Aorta (tissue), 5 donors: ENCODE measurements at regions not wholly inside any gene's neighbourhood (a gene's known extent, or its start where the extent isn't known, plus 50 kb on each side); places are given as distances from the start of the nearest gene placed in this dataset.

Experiments used
- ATAC-seq: fragments of 200-7000 bp; cut with Tn5 transposase; one replicate; pipeline ENCODE4 v1.9.1; 2022; ENCODE audit warnings: moderate library complexity; ENCODE audit not compliant: low FRiP score
- DNase-seq, 2 donors: peaks; one replicate each; pipeline ENCODE4 v3.0.0-alpha.2; 2020
- H3K27ac ChIP-seq, 2 donors: one replicate each; pipeline ENCODE4 v1.5.1; 2013; ENCODE audit warnings: low read length in 2 of 2, mild to moderate bottlenecking in 2 of 2, moderate library complexity in 2 of 2, control low read depth in 1 of 2, inconsistent platforms in 1 of 2, low read depth in 1 of 2
- H3K27me3 ChIP-seq, 2 donors: one replicate each; pipeline ENCODE4 v1.6.1; 2013; ENCODE audit warnings: control low read depth in 1 of 2, low read length in 1 of 2, mild to moderate bottlenecking in 1 of 2, moderate library complexity in 1 of 2; ENCODE audit not compliant: insufficient read depth in 2 of 2, control insufficient read depth in 1 of 2
- H3K36me3 ChIP-seq, 2 donors: one replicate each; pipeline ENCODE4 v1.6.1; 2013; ENCODE audit warnings: control low read depth in 1 of 2, low read length in 1 of 2, mild to moderate bottlenecking in 1 of 2; ENCODE audit not compliant: insufficient read depth in 2 of 2, control insufficient read depth in 1 of 2
- H3K4me1 ChIP-seq, 2 donors: one replicate each; pipeline ENCODE4 v1.6.1; 2013; ENCODE audit warnings: low read length in 2 of 2, control low read depth in 1 of 2, mild to moderate bottlenecking in 1 of 2, moderate library complexity in 1 of 2; ENCODE audit not compliant: insufficient read depth in 2 of 2, control insufficient read depth in 1 of 2
- H3K4me3 ChIP-seq, 2 donors: one replicate each; pipeline ENCODE4 v1.5.1; 2013; ENCODE audit warnings: low read length in 2 of 2, control low read depth in 1 of 2, mild to moderate bottlenecking in 1 of 2
- H3K9me3 ChIP-seq: one replicate; pipeline ENCODE4 v1.6.1; 2013; ENCODE audit warnings: mild to moderate bottlenecking, low read length; ENCODE audit not compliant: control insufficient read depth
- WGBS, 2 donors: extraction: QIAGEN DNeasy Blood & Tissue Kit; methylation state at CpG; one replicate each; pipeline ENCODE4 v1.1.7; 2013; 5-methylcytosine and 5-hydroxymethylcytosine counted together
- intact Hi-C, 2 donors: fragments of 100-400 bp; cut with DNase I; formaldehyde crosslinking; loops; one replicate each; pipeline versions ENCODE4 v1.14.2 to v1.15.0; 2022
- donor health status: healthy with polysubstance abuse.
- donor health status: Bipolar disorder and iron deficiency.
- donor health status: DM: no; HTN: no; CAD: no.
- donor health status: DM: no; HTN: no; CAD: no.
- donor health status: DM: yes; HTN: yes; CAD: no.

DNA sequence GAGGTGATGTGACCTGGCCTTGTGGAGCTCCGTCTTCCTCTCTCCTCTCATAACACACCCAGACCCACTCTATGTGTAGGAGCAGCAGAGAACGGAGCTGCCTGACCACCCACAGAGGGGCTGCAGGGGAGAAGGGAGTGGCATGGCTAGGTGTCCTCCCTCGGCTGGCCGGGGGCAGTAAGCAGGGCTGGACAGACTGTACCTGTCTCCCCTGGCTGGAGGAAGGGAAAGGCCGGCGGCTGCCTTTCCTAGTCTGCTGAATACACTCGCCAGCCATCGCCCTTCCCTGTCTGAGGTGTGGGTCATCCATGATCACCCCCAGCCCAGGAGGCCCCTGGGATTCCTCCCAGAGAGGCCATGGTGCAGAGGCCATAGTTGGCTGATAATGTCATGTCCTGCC, 187.2 kb upstream of the AJAP1 start:
- no peaks in the 10 kb centered on the region for H3K36me3 ChIP-seq
- H3K9me3 ChIP-seq = no peaks in the 10 kb centered on the region
- no peak overlapping the region for H3K4me3 ChIP-seq
- no peaks in the 10 kb centered on the region for H3K4me1 ChIP-seq
- no peak for ATAC-seq
- no peaks in the 10 kb centered on the region for H3K27me3 ChIP-seq
- no peak overlapping the region for H3K27ac ChIP-seq
- 89 to 90% methylated on average over 8 of the region's 8 CpGs for WGBS, 2 donors
- no peak for DNase-seq
- intact Hi-C loops = no loop called here

DNA sequence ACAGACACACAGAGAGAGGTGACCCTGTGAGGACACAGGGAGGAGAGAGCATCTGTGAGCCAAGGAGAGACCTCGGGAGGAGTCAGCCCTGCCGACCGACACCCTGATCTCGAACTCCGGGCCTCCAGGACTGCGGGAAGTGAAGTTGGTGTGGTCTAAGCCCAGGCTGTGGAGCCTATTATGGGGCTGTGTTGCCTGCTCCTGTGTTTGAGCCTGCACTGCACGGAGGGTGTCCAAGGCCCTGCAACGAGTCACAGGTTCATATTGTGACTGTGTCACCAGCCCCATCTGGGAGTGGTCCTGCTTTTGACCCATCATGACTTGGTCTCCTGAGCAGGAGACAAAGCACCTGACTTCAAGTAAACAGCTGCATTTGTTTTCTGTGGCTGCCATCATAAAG, 186.0 kb upstream of the AJAP1 start:
- Histone ChIP-seq H3K4me1 (no peaks in the 10 kb centered on the region), H3K27ac (no peak overlapping the region), H3K9me3 (no peaks in the 10 kb centered on the region), H3K4me3 (no peak overlapping the region), H3K27me3 (no peaks in the 10 kb centered on the region), H3K36me3 (no peaks in the 10 kb centered on the region)
- ATAC-seq (no peak), DNase-seq (no peak)
- intact Hi-C loops = no loop called here
- 92% methylated on average over 8 of the region's 8 CpGs for WGBS, 2 donors

DNA sequence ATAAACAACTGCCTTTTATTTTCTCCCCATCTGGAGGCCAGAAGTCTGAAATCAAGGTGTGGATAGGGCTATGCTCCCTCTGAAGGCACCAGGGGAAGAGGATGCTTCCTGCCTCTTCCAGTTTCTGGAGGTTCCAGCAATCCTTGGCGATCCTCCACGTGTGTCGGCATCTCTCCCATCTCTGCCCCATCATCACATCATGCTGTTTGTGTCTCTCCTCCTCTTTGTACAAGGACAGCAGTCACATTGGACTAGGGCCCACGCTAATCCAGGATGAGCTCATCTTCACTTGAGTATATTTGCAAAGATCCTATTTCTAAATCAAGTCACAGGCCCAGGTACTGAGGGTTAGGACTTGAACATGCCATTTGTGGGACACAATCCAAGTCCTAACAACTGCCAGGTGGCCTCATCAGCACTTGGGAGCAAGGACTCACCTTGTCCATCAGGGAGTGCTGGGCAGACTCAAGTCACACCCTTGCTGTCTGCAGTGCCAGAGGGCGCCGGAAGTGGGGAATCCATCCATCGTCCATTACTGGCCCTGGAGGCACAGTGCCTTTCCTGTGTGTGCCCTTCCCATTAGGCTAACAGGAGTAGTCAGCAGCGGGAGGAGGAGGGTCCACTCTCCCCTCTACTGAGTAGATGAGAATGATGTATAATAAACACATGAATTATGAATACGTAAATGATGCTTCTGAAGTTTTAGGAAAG, 185.4 kb upstream of the AJAP1 start:
- no peaks in the 10 kb centered on the region for H3K36me3 ChIP-seq
- DNase-seq (no peak), ATAC-seq (no peak)
- intact Hi-C loops = no loop called here
- WGBS, 2 donors = 77 to 87% methylated on average over 9 of the region's 9 CpGs
- no peaks in the 10 kb centered on the region for H3K4me1 ChIP-seq
- H3K4me3 ChIP-seq = no peak overlapping the region
- no peak overlapping the region for H3K27ac ChIP-seq
- H3K9me3 ChIP-seq = no peaks in the 10 kb centered on the region
- H3K27me3 ChIP-seq = no peaks in the 10 kb centered on the region

DNA sequence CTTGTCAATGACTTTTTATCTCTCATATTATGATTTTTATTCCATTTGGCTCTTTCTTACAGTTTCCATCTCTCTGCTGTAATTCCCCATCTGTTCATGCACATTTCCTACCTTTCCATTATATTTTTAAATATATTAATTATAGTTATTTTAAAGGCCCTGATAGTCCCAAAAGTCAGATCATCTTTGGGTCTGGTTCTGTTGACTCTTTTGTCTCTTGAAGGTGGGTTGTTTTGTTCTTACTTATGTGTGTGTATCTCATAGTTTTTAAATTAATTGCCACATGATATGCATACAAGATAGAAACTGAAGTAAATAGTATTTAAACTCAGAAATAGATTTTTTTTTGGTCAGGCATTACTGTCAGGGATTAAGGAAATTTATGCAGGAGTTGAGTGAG, 178.0 kb upstream of the AJAP1 start:
- ATAC-seq = no peak
- H3K4me3 ChIP-seq = no peak overlapping the region
- no peak for DNase-seq
- H3K27ac ChIP-seq = no peak overlapping the region
- H3K9me3 ChIP-seq = peaks cover 14% of the 10 kb centered on the region
- no peaks in the 10 kb centered on the region for H3K27me3 ChIP-seq
- no peaks in the 10 kb centered on the region for H3K4me1 ChIP-seq
- intact Hi-C loops = no loop called here
- H3K36me3 ChIP-seq = no peaks in the 10 kb centered on the region

DNA sequence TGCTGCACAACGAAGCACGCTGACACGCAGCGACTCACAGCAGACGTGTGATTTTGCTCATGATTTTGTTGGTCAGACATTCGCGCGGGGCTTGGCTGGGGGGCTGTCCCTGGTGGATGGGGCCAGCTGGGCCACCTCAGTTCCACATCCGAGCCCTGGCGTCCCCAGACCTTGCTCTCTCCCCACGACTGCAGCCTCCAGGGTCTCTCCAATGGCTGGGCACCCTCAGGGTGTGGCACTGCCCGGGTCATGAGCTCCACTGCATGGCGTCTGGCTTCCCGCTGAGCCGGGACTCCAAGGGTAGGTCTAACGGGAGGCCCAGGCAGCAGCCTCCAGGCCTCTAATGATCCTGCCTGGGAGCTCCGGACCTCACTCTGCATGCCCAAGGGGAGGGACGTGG, 173.0 kb upstream of the AJAP1 start:
- WGBS, 2 donors = 89% methylated on average over 17 to 18 of the region's 18 CpGs
- Histone ChIP-seq H3K9me3 (peaks cover 5% of the 10 kb centered on the region), H3K27me3 (no peaks in the 10 kb centered on the region), H3K36me3 (no peaks in the 10 kb centered on the region), H3K4me3 (no peak overlapping the region), H3K4me1 (no peaks in the 10 kb centered on the region), H3K27ac (no peak overlapping the region)
- ATAC-seq = no peak
- intact Hi-C loops = no loop called here
- DNase-seq = no peak

DNA sequence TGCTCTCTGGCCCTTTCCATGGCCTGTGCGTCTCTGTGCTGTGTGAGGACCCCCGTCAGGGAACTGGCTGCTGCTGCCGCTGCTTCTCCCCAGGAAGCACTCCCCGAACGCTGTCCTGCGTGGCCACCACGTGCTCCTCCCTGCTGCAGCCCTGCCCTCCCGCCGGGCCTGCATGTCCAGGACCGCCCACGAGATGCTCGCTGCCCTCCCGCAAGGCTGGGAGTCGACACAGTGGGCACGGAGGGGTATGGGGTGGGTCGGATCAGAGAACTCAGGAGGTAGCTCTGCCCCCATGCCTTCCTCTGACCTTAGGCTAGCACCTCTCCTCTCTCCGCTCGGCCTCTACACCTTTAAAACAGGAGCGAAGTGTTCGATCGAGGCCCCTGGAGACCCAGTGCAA, 171.9 kb upstream of the AJAP1 start:
- intact Hi-C loops = no loop called here
- Histone ChIP-seq H3K27me3 (no peaks in the 10 kb centered on the region), H3K4me3 (no peak overlapping the region), H3K9me3 (peaks cover 3% of the 10 kb centered on the region), H3K27ac (no peak overlapping the region), H3K36me3 (no peaks in the 10 kb centered on the region), H3K4me1 (no peaks in the 10 kb centered on the region)
- no peak for ATAC-seq
- DNase-seq = no peak
- 86 to 89% methylated on average over 21 of the region's 21 CpGs for WGBS, 2 donors

DNA sequence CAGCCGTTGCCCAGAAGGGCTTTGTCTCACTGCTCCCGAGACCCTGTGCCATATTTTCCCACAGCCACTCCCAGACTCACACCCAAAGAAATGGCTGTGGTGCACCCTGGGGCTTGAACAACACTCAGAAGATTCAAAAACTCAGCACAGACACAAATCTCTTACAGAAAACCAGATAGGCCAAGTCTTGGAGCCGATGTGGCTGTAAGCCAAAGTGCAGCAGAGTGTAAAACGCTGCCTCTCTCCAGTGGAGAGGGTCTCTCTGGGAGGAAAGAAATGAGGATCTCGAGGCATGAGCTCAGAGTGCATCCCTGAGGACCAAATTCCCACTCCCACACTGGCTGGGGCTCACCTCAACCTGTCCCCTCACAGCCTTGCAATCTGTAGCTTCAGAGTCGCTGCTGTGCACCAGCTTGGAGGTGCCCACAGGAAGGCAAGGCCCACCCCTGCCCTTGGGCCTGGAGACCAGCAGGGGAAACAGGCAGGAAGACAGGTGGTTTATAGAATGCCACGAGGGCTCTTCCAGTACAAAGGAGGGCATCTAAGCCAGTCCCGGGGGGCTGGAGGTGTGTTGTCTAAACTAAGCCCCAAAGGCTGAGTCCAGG, 171.3 kb upstream of the AJAP1 start:
- peaks cover 3% of the 10 kb centered on the region for H3K9me3 ChIP-seq
- ATAC-seq (no peak), DNase-seq (no peak)
- no peak overlapping the region for H3K27ac ChIP-seq
- intact Hi-C loops = no loop called here
- no peaks in the 10 kb centered on the region for H3K4me1 ChIP-seq
- no peaks in the 10 kb centered on the region for H3K27me3 ChIP-seq
- 62 to 74% methylated on average over 8 of the region's 8 CpGs for WGBS, 2 donors
- no peak overlapping the region for H3K4me3 ChIP-seq
- no peaks in the 10 kb centered on the region for H3K36me3 ChIP-seq

DNA sequence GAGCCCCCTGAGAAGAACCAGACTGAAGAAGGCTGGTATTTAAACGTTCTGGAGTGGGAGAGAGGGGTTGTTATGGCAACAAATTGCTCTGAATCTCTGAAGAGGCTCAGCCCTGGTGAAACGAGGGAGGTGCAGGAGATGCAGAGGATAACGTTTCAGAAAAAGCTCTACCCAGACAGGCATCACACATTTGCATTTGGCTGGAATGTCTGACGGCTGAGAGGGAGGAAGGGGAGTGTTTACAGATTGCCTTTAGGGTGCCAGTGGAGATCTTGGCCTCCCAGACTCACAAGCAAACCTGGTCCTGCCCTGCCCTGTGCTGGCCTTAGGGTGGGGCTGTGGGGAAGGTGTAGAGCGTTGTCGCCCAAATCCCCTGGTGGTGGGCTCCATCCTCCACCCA, 169.0 kb upstream of the AJAP1 start:
- no peaks in the 10 kb centered on the region for H3K27me3 ChIP-seq
- ATAC-seq (no peak), DNase-seq (no peak)
- H3K36me3 ChIP-seq = no peaks in the 10 kb centered on the region
- intact Hi-C loops = no loop called here
- H3K4me3 ChIP-seq = no peak overlapping the region
- 18 to 22% methylated on average over 6 of the region's 6 CpGs for WGBS, 2 donors
- H3K4me1 ChIP-seq = no peaks in the 10 kb centered on the region
- no peak overlapping the region for H3K27ac ChIP-seq
- H3K9me3 ChIP-seq = peaks cover 2% of the 10 kb centered on the region

DNA sequence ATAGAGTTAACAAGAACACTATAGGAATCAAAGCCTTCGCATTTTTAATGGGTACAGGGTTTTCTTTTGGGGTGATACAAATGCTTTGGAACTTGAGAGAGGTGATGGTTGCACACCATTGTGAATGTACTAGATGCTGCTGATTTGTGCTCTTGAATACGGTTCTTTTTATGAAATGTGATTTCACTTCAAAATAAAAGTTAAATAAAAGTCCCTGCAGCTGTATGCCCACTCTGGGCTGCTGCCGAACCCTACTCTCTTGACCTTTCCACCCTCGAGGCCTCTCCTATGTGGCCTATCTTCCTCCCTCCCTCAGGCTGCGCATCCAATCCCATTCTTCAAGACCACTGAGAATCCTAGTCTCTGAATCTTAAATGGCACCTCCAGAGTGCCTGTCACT, 168.5 kb upstream of the AJAP1 start:
- H3K4me3 ChIP-seq = no peak overlapping the region
- peaks cover 2% of the 10 kb centered on the region for H3K9me3 ChIP-seq
- ATAC-seq (no peak), DNase-seq (no peak)
- no peaks in the 10 kb centered on the region for H3K36me3 ChIP-seq
- H3K27me3 ChIP-seq = no peaks in the 10 kb centered on the region
- 58 to 70% methylated on average over 5 of the region's 5 CpGs for WGBS, 2 donors
- intact Hi-C loops = no loop called here
- no peak overlapping the region for H3K27ac ChIP-seq
- H3K4me1 ChIP-seq = no peaks in the 10 kb centered on the region
